ENCODE measurements at regions not wholly inside any gene's neighbourhood (a gene's known extent, or its start where the extent isn't known, plus 50 kb on each side); places are given as distances from the start of the nearest gene placed in this dataset.

GRCh38 chr5:167271511-167271910, 1019.9 kb upstream of the WWC1 start:
- no peaks in the 10 kb centered on the region for H3K79me2 ChIP-seq (ENCODE audit: insufficient read depth, low read length)
- DNase-seq, result no peak
- H3K4me1 ChIP-seq (ENCODE audit: control insufficient read depth in 1 of 2, insufficient read depth in 2 of 2, low read length in 2 of 2), result no peaks in the 10 kb centered on the region
- H2AFZ ChIP-seq (ENCODE audit: insufficient read depth, low read depth, low read length, poor library complexity, severe bottlenecking), result no peak overlapping the region
- intact Hi-C loops (cut with micrococcal nuclease), result no loop called here
- peaks cover 0 to 4% (median 0%) of the 10 kb centered on the region in 3 donors for H3K27me3 Mint-ChIP-seq (ENCODE audit: low read depth in 3 of 3)
- no peaks in the 10 kb centered on the region for H3K36me3 ChIP-seq (replicated peaks in 1 of 2; ENCODE audit: control insufficient read depth in 1 of 2, insufficient read depth in 2 of 2, low read length in 2 of 2)
- no peaks in the 10 kb centered on the region for H3K27me3 ChIP-seq (ENCODE audit: control insufficient read depth in 2 of 2, insufficient read depth in 2 of 2, low read length in 2 of 2)
- no CpG with 5 or more reads among the region's 4 CpGs for whole genome bisulfite sequencing (ENCODE audit: insufficient coverage)
- no peaks in the 10 kb centered on the region for H3K4me1 Mint-ChIP-seq
- no peaks in the 10 kb centered on the region for H4K20me1 ChIP-seq (ENCODE audit: insufficient read depth, low read length)
- no peak overlapping the region for H3K27ac Mint-ChIP-seq
- H3K9me3 Mint-ChIP-seq, result peaks cover 0 to 6% (median 0%) of the 10 kb centered on the region in 7 donors
- H3K4me2 ChIP-seq (replicated peaks; ENCODE audit: extremely low read depth, low read length, poor library complexity, severe bottlenecking), result no peak overlapping the region
- no peak overlapping the region for H3K9ac ChIP-seq (ENCODE audit: insufficient read depth, low read length, poor library complexity, severe bottlenecking)
- H3K4me3 Mint-ChIP-seq, result no peak overlapping the region
- no peak overlapping the region for H3K4me3 ChIP-seq (replicated peaks in 1 of 3; ENCODE audit: low read depth in 2 of 3, low read length in 3 of 3)
- no peak overlapping the region for H3K27ac ChIP-seq (ENCODE audit: low read depth in 1 of 2, low read length in 2 of 2)
- TF ChIP-seq CTCF (IDR thresholded peaks at IDR 0.05), result no peak
- no peaks in the 10 kb centered on the region for H3K36me3 Mint-ChIP-seq
- no peaks in the 10 kb centered on the region for H3K9me3 ChIP-seq (replicated peaks in 1 of 2; ENCODE audit: control insufficient read depth in 1 of 2, insufficient read depth in 1 of 2, low read length in 2 of 2)

- H2AFZ ChIP-seq (ENCODE audit: insufficient read depth, low read depth, low read length, poor library complexity, severe bottlenecking), result no peak overlapping the region
- no peak overlapping the region for H3K27ac ChIP-seq (ENCODE audit: low read depth in 1 of 2, low read length in 2 of 2)
- DNase-seq, result no peak
- H3K9ac ChIP-seq (ENCODE audit: insufficient read depth, low read length, poor library complexity, severe bottlenecking), result no peak overlapping the region
- no peak overlapping the region for H3K4me2 ChIP-seq (replicated peaks; ENCODE audit: extremely low read depth, low read length, poor library complexity, severe bottlenecking)
- H3K27me3 ChIP-seq (ENCODE audit: control insufficient read depth in 2 of 2, insufficient read depth in 2 of 2, low read length in 2 of 2), result no peaks in the 10 kb centered on the region
- Mint-ChIP-seq H3K27ac (no peak overlapping the region), H3K36me3 (no peaks in the 10 kb centered on the region), H3K4me1 (no peaks in the 10 kb centered on the region), H3K27me3 (ENCODE audit: low read depth in 3 of 3) (peaks cover 0 to 3% (median 2%) of the 10 kb centered on the region in 3 donors), H3K9me3 (peaks cover 0 to 28% (median 4%) of the 10 kb centered on the region in 7 donors), H3K4me3 (no peak overlapping the region)
- no peaks in the 10 kb centered on the region for H3K36me3 ChIP-seq (replicated peaks in 1 of 2; ENCODE audit: control insufficient read depth in 1 of 2, insufficient read depth in 2 of 2, low read length in 2 of 2)
- peaks cover 7 to 10% of the 10 kb centered on the region in 2 donors for H3K9me3 ChIP-seq (replicated peaks in 1 of 2; ENCODE audit: control insufficient read depth in 1 of 2, insufficient read depth in 1 of 2, low read length in 2 of 2)
- H3K4me1 ChIP-seq (ENCODE audit: control insufficient read depth in 1 of 2, insufficient read depth in 2 of 2, low read length in 2 of 2), result no peaks in the 10 kb centered on the region
- 67% methylated on average over 1 of the region's 3 CpGs for WGBS (ENCODE audit: insufficient coverage)
- intact Hi-C loops (cut with micrococcal nuclease), result no loop called here
- no peaks in the 10 kb centered on the region for H3K79me2 ChIP-seq (ENCODE audit: insufficient read depth, low read length)
- H3K4me3 ChIP-seq (replicated peaks in 1 of 3; ENCODE audit: low read depth in 2 of 3, low read length in 3 of 3), result no peak overlapping the region
- no peak for TF ChIP-seq CTCF (IDR thresholded peaks at IDR 0.05)
- H4K20me1 ChIP-seq (ENCODE audit: insufficient read depth, low read length), result no peaks in the 10 kb centered on the region
These were observed 1011.3 kb upstream of the WWC1 start for GRCh38 chr5:167280111-167280510.

Data from CD14-positive monocyte (primary cell).